SK-N-SH (cell line): ENCODE measurements at regions not wholly inside any gene's neighbourhood (a gene's known extent, or its start where the extent isn't known, plus 50 kb on each side); places are given as distances from the start of the nearest gene placed in this dataset.

ENCODE experiments used
- CTCF ChIP-seq: fragments of 200-600 bp; sonication (generic); IDR thresholded peaks from 2 replicates; pipeline ENCODE4 v1.6.1; 2017; ENCODE audit warnings: antibody characterized with exemption, mild to moderate bottlenecking, moderate library complexity
- POLR2AphosphoS5 ChIP-seq: IDR thresholded peaks from 2 replicates; pipeline ENCODE4 v1.6.1; 2012; ENCODE audit warnings: low read depth, low read length
- RFX5 ChIP-seq: IDR thresholded peaks from 2 replicates; pipeline ENCODE4 v1.6.1; 2012; ENCODE audit warnings: mild to moderate bottlenecking, improper control_type of control experiment, low read length
- TAF1 ChIP-seq: IDR thresholded peaks from 2 replicates; pipeline ENCODE4 v1.6.1; 2012; ENCODE audit warnings: low read depth, mild to moderate bottlenecking, low read length, moderate library complexity, borderline replicate concordance
- YY1 ChIP-seq: IDR thresholded peaks from 2 replicates; pipeline ENCODE4 v1.4.0; 2012; ENCODE audit warnings: low read depth, mild to moderate bottlenecking
- ZBTB33 ChIP-seq: IDR thresholded peaks from 2 replicates; pipeline ENCODE4 v1.4.0; 2012; ENCODE audit warnings: low read depth, borderline replicate concordance

- no peak for TF ChIP-seq CTCF
- no peak for TF ChIP-seq TAF1
- TF ChIP-seq ZBTB33 = no peak
- no peak for TF ChIP-seq RFX5
- no peak for TF ChIP-seq YY1
- TF ChIP-seq POLR2AphosphoS5 = no peak
These were observed 73.0 kb upstream of the PRMT8 start for GRCh38 chr12:3417937-3418462.
